NCI-H2081 treated with DMSO at 0.1 percent for 48 hours (cell line): ENCODE measurements at regions not wholly inside any gene's neighbourhood (a gene's known extent, or its start where the extent isn't known, plus 50 kb on each side); places are given as distances from the start of the nearest gene placed in this dataset.

Experiments used
- DNase-seq: peaks from one replicate; lab custom pipeline; 2025; lab: John Stamatoyannopoulos, UW

DNA sequence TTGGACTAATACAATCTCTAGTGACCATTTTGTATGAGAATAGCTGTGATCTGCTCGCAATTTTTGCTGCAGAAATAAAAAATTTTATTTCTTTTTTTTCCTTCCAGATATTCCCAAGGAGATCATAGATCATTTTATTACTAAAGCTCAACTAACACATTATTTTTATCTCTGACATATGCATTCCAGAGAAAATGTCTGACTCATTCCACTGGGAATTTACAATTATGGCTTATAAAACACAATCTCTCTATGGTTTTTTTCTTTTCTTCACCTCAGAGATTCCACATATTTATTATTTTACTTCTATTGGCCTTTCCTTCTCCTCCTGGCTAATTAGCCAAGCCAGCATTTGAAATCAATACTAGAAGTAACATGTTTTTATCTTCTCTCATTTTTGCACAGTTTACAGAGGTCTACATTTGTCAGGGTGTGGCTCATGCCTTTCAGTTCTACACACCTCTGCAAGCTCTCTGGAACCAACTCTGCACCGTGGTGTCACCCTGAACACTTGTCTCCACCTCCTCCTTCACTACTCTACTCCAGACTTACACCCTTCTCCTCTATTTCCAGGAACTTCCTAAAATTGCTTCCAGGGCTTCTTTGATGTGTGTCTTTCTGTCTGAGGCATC lies 59.8 kb upstream of the GPM6A start:
- no peak for DNase-seq

DNA sequence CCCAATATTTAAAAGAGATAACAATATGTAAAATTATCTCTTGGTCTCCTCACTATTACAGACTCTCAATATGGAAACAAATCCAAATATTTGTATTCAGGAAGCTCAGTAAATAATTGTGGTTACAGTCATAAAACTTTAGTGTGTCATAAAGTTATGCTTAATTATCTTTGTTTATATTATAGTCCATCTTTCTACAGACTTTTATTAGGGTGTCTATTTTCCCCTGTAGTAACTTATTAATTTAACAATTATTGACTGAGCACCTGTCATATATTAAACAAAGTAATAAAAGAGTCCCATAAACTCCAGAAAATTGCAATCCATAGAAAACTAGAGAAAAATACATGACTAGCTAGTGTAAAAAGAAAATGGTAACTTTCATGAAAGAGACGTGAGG lies 61.6 kb upstream of the GPM6A start:
- DNase-seq: no peak

DNA sequence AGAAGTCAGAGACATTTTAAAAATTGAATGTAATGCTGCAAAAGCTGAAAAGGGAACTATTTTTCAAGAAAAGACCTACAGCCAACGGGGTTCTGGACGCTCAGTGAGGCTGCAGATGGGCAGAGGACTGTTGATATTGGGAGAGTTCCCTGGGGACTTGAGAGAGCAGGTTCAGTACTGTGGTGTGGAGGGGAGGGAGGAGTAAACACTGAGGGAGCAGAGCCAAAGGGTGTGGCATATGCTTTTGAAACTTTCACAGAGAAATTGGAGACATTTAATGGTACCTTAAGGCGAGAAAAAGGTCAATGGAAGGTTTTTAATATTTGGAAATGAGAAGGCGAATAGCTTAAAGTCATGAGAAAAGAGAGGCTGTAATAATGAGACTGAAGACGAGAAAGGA lies 62.2 kb upstream of the GPM6A start:
- DNase-seq: no peak

DNA sequence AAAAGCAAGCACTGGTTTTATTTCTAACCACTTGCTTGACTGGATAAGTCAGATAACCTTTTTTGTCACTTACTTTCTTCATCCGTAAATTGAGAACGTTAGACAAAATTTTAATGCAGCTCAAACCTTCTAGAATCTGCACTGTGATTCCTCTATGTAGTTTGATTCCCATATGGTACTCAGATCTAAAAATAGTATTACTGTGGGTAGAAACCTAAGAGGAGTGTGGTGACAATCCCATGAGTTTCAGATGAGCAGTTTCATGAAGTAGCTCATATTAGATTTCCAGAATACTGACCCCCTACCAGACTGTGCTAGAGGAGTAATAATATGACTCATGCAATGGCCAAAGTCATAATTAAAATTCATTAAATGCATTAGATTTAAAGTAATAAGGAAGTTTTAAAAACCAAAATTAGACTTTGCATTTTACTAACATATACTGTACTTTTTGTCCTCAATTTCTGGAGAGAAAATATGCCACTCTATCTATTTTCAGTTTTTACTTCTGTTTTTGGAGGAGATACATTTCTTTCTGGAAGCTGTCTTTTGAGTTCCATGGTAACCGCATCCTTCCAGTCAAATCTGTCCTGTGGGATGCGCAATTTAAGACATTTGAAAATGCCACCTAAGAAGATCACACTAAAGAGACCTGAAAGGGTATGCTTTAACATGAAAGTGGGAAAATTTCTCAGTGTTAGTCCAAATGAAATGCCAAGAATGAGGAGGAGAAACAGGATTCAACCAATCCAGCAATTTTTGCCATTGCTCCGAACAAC lies 64.1 kb upstream of the GPM6A start:
- no peak for DNase-seq

GRCh38 chr4:175882891-175883290 lies 70.8 kb upstream of the GPM6A start:
- DNase-seq: no peak

- no peak for DNase-seq
Observed at GRCh38 chr4:175884048-175884447, 72.0 kb upstream of the GPM6A start.

DNA sequence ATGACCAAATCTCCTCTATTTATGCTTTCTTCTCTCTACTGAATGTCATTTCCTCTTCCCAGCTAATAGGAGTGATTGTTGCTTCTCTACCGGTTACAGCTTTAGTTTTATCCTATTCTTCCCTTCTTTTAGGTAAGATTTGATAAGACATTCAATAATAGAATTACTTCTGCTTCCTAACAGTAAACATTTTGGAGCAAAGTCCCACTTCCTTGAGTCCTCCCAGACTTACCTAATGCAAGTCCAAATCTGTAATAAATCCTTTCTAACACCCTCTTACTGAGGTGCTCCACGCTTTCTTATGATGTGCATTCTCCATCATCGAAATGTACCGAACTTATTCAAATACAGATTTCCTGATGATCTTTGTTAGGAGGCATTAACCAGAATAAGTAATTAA lies 79.2 kb upstream of the GPM6A start:
- DNase-seq: no peak

- peak; percentile 49 for DNase-seq
Observed at GRCh38 chr4:175891851-175892250, 79.8 kb upstream of the GPM6A start.

- DNase-seq: no peak
Observed at GRCh38 chr4:175905925-175906324, 93.9 kb upstream of the GPM6A start.

GRCh38 chr4:175906384-175906783 lies 94.3 kb upstream of the GPM6A start:
- DNase-seq: no peak

- no peak for DNase-seq
Observed at GRCh38 chr4:175910700-175911099, 98.6 kb upstream of the GPM6A start.

DNA sequence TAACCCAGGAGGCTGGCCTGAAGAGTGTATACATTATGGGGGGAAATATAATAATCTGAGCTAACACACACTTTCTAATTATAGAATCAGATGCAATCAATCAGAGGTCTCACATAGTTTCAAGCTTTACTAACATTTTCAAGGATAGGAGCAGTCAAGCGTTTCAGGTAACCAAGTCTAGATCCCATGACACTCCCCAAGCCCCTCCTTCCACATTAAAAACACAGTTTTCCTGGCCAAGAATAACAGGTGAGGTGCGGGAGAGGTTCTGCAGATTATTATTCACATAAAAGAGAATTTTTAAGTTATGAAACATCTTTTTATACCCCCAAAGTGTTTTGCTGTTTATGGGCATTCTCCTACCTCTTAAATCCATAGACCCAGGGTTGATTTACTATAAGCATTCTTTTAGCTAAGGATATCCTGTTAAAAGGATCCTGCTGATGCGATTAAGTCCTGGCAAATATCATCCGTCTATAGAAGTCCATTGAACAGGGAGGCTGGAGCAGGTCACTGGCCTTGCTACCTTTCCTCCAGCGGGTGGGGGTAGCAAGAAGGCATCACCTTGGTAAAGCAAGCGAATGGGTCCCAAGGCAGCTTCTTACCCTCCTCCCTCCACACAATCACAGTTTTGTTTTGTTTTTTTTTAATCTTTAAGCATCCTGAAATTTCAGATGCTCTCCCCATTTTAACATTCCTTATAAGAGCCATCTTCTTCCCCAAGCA lies 104.7 kb upstream of the GPM6A start:
- no peak for DNase-seq

- no peak for DNase-seq
Observed at GRCh38 chr4:175927121-175927520, 115.1 kb upstream of the GPM6A start.

DNA sequence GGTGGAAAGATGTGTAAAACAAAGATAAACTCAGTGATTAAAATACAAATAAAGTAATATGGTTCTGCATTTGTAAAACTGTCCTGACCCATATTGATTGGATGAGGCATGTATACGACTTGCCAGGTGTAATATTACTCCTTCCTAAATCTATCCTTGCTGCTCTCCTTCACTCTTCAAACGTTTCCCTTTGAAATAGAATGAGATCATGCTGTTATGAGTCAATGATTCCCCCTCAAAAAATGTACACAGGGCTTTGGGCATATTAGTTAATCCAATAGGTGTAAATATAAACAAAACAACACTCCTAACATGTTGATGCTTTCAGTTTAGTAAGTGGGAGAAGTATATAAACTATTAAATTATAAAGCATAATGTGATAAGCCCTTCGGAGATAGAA lies 117.4 kb upstream of the GPM6A start:
- no peak for DNase-seq

- no peak for DNase-seq
Observed at GRCh38 chr4:175929932-175930331, 117.9 kb upstream of the GPM6A start.

GRCh38 chr4:175930471-175930870 lies 118.4 kb upstream of the GPM6A start:
- DNase-seq: no peak

- DNase-seq: no peak
Observed at GRCh38 chr4:175932116-175932515, 120.1 kb upstream of the GPM6A start.

- DNase-seq: no peak
Observed at GRCh38 chr4:175934506-175934905, 122.4 kb upstream of the GPM6A start.

DNA sequence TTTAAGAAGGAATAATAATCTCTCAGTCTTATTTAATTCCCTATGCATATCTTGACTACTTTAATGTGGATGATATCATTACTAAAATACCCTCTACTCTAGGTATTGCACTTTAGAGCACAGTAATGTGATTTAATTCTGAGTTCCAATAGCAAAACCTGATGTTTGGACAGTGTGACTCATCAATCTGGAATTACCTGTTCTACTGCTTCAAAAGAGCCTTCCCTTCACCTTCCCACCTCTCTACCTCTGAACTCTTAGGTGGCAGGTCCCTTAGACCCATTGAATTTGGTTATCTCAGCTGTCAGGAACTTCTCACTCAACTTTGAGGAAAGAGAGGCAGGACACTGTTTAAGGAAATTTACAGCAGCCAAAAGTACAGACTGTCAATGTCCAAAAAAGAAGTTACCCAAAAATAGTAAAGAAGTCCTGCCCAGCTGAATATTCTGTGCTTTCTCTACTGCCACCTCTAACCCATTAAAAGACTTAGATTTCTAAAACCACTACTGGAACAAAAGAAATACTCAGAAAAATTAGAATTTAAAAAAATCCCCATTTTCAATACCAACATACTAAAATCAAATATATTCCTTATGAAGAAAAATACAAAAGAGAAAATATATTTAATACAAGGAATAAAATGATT lies 123.1 kb upstream of the GPM6A start:
- DNase-seq: no peak

GRCh38 chr4:175944126-175944910 lies 121.3 kb upstream of the WDR17 start:
- no peak for DNase-seq

DNA sequence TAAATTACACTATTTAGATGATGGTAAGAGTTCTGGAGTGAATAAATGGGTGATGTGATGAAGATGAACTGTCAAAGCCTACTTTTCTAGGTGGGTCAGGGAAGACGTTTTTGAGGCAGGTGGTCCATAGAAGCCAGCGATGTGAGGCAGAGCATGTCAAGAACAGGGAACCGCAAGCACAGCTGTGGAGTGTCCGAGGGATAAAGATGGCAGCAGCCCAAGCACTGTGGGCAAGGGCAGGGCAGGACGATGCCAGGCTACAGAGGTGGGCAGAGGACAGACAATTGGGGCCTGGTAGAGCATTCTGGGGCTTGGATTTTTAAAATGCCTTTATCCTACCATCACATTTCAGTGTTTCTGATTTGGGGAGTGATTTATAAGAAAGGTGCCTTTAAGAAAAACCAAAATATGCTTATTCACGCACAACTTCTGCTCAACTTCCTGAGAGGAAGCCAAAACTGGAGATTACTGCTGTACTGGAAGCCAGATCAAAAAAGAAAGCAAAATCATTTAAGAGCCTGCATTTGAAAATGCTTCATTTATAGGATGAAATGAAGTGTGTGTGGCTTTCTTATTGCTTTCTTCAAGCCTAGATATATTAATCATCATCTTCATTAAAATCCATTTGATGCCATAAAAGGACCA lies 119.0 kb upstream of the WDR17 start:
- DNase-seq: no peak
